Umbilical cord (tissue), 1 donor: ENCODE measurements at regions not wholly inside any gene's neighbourhood (a gene's known extent, or its start where the extent isn't known, plus 50 kb on each side); places are given as distances from the start of the nearest gene placed in this dataset.
A peak's percentile ranks its signal among the peaks of the same experiment; 100 is the strongest.

ENCODE experiments used
- DNase-seq: peaks from one replicate; pipeline ENCODE4 v3.0.0-alpha.2; 2015; ENCODE audit warnings: low spot score

- DNase-seq = no peak
Measured at GRCh38 chr20:39878320-39878719, 810.7 kb downstream of the MAFB start.

GRCh38 chr20:39877788-39878187 lies 811.2 kb downstream of the MAFB start:
- DNase-seq = no peak

GRCh38 chr20:39876976-39877635 lies 811.9 kb downstream of the MAFB start:
- no peak for DNase-seq

- peak; percentile 18 for DNase-seq
Measured at GRCh38 chr20:39875492-39876110, 813.4 kb downstream of the MAFB start.

- peak; percentile 57 for DNase-seq
Measured at GRCh38 chr20:39874049-39874893, 814.8 kb downstream of the MAFB start.

- no peak for DNase-seq
Measured at GRCh38 chr20:39873286-39873685, 815.8 kb downstream of the MAFB start.

GRCh38 chr20:39871013-39871412 lies 818.0 kb downstream of the MAFB start:
- DNase-seq = no peak

- no peak for DNase-seq
Measured at GRCh38 chr20:39865446-39865845, 823.6 kb downstream of the MAFB start.

- no peak for DNase-seq
Measured at GRCh38 chr20:39862470-39862891, 826.6 kb downstream of the MAFB start.

GRCh38 chr20:39861381-39861780 lies 827.7 kb downstream of the MAFB start:
- DNase-seq = no peak

GRCh38 chr20:39857835-39858234 lies 831.2 kb downstream of the MAFB start:
- DNase-seq = no peak

GRCh38 chr20:39857187-39857586 lies 831.8 kb downstream of the MAFB start:
- DNase-seq = no peak

- no peak for DNase-seq
Measured at GRCh38 chr20:39855799-39856198, 833.2 kb downstream of the MAFB start.

GRCh38 chr20:39855056-39855455 lies 834.0 kb downstream of the MAFB start:
- no peak for DNase-seq

- DNase-seq = no peak
Measured at GRCh38 chr20:39853636-39854035, 835.4 kb downstream of the MAFB start.

- no peak for DNase-seq
Measured at GRCh38 chr20:39853050-39853449, 836.0 kb downstream of the MAFB start.

- DNase-seq = no peak
Measured at GRCh38 chr20:39851459-39851858, 837.6 kb downstream of the MAFB start.

GRCh38 chr20:39850821-39851330 lies 838.2 kb downstream of the MAFB start:
- DNase-seq = no peak

- DNase-seq = no peak
Measured at GRCh38 chr20:39850246-39850645, 838.8 kb downstream of the MAFB start.

GRCh38 chr20:39849664-39850063 lies 839.4 kb downstream of the MAFB start:
- peak; percentile 98 for DNase-seq

GRCh38 chr20:39849171-39849570 lies 839.9 kb downstream of the MAFB start:
- no peak for DNase-seq

- no peak for DNase-seq
Measured at GRCh38 chr20:39839399-39840119, 849.5 kb downstream of the MAFB start.
